ENCODE measurements at regions not wholly inside any gene's neighbourhood (a gene's known extent, or its start where the extent isn't known, plus 50 kb on each side); places are given as distances from the start of the nearest gene placed in this dataset.
"Not testable (repeated sequence)": the region's sequence is repeated elsewhere in the genome, so short reads cannot be mapped to it uniquely, and the experiment has no call there.

DNA sequence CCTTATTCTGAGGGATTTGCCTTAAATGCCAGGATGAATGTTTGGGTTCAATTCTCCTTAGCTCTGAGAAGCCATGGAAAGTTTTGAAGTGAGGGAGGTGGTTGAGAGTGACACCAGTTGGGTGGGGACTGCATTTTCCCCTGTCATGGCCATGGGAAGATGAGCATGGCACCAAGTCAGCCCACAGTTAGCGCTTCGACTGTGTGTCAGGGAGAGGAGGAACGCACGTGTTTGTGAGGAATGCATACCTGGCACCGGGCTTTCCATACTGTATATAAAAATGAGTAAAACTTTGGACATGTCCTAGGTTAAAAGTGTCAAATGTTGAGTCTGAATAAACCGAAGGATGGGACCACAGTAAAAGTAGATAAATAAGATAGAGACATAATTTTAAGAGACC is 187.5 kb upstream of the KL start:
- no peak for DNase-seq

DNA sequence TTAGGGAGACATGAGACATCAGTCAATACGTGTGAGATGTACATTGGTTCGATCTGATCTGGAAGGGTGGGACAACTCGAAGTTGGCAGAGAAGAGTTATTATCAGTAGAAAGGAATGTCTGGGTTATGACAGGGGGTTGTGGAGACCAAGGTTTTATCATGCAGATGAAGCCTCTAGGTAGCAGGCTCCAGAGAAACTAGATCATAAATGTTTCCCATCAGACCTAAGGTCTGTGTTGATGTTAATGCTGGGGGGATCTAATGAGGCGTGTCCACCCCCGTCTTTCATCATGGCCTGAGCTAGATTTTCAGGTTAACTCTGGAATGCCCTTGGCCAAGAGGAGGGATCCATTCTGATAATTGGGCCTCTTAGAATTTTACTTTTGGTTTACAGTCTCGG is 187.0 kb upstream of the KL start:
- no peak for DNase-seq

DNA sequence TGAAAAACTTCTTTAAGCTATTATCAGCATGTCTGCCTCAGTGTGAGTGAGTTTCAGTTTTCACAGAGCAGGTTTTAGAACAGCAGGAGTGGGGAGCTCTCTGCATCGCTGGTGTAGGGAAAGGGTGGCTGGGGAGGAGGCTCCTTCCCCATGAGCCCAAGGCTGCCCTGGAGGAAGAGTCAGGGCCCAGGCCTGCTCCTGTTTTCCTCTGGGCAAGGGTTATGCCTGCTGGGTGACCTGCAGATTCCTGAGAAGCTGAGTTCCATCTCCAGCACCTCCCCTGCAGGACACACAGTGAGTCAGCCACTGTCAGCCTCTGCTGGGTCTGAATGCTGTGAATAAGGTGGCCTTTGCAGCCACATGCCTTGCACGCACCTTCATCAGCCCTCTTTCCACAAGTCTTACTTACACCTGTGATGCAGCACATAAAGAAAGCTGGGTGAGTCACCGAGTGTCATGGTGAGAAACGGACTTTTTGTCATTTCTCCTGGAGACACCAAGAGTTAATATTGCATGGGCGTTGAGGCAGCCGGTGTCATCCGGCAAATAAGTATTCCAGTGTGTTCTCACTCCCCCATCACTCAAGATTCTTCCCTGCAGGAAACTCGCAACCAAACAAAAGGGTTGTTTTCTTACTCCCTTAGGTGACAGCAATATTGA is 186.4 kb upstream of the KL start:
- DNase-seq: no peak

DNA sequence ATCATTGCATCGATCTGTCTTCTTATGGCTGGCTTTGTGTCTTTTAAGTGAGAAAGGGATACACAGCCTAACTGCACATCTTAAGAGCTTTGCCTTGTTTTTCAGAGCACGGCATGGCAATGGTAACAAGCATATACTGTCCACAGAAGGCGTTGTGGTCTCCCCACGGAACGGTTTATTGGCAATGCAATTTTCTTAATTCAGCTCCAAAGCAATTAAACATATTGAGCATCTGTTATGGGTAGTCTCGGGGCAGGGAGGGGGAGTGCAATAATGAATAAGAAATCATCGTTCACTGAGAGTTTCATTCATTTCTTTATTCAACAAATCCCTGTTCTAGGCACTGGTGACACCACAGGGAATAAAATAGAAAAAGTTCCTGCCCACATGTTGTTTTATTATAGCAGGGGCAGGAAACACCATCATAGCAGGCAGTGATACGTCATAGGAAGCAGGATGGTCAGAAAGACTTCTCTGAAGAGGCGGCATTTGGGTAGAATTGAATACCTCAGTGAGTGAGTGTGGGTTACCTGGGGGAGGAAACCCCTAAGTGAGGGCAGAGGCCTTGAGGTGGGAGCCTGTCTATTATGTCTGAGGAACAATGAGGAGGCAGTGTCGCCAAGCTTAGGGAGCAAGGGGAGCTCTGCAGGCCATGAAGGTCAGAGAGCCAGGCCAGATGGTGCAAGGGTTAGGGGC is 185.7 kb upstream of the KL start:
- no peak for DNase-seq

DNA sequence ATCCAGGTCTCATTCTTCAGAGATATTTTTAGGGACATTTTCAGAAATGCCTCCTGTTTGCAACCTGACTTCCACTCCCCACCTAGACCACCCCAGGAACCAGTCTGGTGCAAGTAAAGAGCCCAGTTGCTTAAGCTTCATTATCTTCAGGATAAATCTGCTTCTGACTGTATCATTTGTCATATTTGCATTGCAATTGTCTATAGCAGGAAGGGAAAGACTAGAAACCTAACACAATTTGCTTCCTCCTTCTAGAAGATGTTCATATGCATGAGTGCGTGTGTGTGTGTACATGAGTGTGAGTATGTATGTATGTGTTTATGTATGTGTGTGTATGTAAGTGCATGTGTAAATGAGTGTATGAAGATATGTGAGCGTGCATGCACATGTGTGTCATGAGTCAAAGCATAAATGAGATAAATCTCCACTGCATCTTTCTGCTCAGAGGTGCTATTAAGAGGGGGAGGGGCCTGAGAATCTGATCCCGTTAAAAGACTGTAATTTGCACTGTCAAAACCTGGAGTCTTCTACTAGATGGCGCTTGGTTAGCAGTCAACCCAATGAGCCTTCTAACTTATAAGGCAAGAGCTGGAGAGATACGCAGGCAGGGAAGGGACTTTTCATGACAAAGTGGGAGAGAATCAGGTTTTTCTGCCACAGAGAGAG is 178.8 kb upstream of the KL start:
- DNase-seq: no peak

DNA sequence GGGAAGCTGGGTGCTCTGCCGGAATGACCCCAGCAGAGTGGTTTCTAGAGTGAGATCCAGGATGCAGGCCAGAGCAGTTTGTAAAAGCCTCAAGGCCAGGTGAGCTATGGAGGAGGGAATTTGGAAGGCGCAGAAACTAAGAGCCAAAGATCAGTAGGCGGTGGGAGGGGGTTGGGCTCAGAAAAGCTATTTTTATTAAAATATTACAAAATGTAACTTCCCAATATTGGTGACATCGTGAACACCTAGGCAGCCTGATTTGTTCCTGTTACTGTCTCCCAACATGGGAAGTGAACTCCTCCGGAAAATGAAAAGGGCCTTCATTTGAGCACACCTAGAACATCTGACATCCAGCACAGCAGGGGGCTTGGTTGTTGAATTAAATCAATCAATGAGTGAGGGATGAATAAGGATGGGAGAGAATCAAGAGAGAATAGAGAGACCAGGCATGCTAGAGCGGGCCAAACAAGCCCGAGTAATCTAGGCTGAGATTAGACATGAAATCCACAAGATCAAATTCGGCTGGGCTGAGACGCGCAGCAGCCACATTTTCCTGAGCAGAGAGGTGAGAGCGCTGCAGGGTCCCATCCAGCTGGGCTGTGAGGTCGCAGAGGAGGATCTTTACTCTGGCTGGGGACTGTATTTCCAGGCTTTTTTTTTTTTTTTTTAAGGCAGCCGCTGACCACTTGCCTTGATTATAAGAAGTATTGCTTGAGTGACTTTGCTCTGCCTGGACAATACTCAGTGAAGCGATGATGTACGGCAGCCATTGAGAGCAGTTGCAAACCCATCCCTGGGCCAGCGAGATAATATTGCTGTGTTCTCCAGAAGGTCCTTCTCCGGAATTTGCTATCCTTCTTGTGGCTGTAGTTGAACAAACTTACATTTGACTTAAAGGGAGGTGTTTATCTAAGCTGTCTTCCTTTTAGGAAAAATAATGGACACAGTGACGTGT is 178.0 kb upstream of the KL start:
- DNase-seq: no peak

DNA sequence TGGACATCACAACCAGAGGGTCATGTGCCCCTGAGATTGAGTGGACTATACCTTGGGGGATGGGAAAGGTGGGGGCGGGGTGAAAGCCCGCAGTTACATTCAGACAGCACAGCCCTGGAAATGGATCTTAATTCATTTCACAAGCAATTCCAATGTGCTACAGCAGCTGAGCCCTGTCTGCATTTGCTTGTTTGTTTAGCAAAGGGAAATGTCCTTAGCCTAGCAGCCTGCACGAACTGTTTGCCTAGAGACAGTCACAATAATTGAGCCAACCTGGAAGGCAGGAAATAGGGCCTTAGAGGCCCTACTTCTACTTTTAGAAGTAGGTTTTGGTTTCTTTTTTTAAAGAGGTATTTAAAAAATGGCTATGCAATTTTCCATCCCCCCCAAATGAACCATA is 177.3 kb upstream of the KL start:
- no peak for DNase-seq

DNA sequence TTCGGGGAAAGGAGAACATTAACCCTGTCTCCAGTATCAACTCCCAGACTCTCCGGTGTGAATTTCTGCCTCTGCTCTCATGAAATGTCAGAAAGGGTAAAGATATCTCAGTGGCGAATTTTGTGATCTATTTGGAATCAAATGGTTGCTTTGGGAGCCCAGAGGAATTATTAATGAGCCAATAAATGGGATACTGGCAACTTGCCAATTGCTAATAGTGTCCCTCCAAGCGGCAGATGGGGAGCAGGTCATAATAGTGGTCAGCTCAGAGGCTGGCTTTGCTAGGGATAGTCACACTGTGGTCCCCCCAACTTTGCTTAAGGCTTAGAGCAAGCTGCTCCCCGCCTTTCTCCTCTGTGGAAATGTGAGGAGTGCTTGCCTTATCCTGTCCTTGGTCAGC is 176.1 kb upstream of the KL start:
- no peak for DNase-seq

DNA sequence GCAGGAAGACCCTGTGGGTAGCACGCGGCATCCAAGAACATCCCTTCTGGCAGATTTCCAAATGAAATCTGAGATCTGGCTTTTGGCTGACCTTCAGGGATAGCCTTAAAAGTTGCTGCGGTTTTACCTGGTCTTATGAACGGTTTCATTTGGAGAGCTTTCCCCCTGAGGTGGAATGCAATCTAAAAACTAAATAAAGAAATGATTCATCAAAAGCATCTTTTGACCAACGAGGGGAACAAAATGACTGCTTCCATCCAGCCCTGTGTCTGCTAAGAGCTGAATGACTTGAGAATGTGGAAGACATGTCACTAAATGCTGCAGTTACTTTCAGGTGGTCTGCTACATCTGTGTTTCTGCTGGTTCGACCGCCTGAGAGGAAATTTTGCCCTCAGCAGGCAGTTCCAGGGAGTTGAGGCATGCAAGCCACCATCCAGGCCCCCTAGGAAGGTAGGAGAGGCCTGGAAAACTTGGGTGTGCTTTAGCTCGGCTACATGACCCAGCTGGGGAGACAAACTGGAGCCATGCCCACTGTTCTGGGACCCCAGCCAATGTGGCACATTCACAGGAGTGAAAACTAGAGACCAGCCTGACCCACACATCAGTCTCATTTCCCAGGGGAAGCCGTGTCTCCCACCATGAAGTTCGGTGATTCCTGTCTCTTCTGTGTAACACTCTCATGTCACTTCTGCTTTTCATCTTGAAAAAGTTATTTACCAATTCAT is 175.1 kb upstream of the KL start:
- DNase-seq: no peak

DNA sequence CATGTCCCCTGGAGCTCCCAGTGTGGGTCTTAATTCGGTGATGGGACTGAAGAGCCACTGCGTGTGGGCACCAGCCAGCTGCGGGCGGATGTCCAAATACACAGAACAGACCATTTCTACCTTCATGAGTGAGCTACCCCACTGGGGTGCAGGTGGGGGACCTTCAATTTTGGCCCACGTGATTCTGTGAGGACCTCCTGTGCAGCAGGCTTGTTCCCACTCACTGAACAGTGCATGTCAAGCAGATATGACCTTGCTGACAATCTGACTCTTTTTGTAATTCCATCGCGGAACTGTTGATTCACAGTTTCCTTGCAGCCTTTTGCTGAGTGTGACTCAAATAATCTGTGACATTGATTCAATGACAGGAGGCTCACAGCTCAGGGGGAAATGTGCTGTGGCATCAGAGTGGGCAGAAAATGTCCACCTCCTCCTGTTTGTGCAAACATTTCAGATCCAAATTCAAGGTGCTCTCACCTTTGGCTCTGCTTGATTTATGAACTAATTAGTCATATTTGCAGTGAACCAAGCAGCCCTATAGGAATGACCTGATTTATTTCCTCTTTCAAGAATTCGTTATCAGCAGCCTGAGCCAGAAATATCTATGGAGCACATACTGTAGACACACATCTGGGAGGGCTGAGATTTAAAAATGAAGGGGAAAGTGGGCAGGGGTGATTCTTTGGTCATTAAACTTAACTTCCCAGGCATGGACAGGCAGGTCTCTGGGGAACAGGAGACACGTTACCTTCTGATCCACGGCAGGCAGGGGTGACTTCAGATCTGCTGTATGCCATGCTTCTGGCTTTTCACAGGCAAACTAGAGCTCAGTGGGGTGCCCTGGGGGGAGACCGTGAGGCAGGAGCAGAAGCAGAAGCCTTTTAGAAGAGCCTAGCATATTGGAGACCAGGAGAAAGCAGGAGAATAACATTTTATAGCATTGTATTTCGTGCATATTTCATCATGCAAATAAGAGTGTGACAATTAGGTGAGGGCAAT is 170.0 kb upstream of the KL start:
- no peak for DNase-seq

DNA sequence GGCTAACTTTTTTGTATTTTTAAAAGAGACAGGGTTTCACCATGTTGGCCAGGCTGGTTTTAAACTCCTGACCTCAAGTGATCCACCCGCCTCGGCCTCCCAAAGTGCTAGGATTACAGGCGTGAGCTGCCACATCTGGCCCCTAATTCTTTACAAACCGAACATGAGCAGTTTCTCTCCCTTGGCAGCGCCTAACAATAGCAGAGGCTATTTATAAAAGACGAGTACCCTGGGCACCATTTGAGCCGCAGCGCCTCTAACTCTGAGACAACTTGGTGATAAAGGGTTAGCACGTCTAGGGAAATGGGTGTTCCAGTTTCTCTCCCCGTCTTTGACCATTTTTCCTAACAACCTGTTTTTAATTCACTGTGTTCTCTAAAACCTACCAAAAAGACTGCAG is 168.2 kb upstream of the KL start:
- not testable (repeated sequence) for DNase-seq

DNA sequence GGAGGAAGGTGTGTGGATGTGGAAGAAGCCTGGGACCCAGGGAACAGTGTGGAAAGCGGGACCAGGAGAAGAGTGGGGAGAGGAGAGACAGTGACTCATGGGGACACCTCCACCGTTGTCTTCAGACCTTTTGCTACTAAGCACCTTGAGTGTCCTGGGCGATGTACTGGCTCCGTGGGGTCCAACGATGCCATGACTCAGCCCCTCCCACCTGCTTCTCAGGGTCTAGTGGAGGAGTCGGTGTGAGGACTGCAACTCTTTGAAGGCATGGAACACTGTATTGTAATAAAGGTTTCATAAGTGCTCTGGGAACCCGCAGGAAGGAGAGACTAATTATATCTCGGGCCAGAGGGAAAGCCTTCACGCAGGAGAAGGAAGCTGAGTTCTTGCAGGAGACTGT is 166.9 kb upstream of the KL start:
- DNase-seq: no peak

DNA sequence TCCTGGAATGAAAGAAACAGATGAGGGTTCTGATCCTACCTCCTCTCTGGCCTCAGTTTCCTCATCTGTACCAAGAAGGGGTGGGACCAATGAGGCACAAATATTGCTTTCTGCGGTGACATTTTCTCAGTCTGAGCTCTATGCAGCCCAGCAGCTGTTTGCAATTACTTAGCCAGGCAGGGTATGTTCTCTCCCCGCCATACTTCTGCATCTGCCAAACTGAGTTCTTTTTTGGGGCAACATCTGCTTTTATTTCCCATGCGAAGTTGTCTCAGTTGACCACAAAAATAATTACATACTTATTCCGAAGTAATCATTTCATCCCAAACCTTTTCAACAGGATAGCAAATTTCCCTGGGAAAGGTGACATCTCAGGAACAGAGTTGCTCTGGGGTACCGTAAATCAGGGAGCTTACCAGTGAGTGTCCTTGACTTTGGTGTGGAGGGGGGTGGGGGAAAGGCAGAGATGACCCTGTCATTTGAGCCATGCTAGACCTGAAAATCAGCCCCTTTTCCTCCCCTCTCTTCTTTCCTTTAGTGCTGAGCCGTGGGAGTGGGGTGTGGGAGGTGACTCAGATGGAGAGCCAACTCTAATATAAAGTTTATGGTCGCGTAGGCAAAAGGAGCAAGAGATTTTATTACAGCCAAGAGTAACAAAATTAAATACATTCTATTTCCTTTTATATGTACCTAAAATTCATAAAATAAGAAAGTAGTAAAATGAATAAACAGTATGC is 165.7 kb upstream of the KL start:
- no peak for DNase-seq

DNA sequence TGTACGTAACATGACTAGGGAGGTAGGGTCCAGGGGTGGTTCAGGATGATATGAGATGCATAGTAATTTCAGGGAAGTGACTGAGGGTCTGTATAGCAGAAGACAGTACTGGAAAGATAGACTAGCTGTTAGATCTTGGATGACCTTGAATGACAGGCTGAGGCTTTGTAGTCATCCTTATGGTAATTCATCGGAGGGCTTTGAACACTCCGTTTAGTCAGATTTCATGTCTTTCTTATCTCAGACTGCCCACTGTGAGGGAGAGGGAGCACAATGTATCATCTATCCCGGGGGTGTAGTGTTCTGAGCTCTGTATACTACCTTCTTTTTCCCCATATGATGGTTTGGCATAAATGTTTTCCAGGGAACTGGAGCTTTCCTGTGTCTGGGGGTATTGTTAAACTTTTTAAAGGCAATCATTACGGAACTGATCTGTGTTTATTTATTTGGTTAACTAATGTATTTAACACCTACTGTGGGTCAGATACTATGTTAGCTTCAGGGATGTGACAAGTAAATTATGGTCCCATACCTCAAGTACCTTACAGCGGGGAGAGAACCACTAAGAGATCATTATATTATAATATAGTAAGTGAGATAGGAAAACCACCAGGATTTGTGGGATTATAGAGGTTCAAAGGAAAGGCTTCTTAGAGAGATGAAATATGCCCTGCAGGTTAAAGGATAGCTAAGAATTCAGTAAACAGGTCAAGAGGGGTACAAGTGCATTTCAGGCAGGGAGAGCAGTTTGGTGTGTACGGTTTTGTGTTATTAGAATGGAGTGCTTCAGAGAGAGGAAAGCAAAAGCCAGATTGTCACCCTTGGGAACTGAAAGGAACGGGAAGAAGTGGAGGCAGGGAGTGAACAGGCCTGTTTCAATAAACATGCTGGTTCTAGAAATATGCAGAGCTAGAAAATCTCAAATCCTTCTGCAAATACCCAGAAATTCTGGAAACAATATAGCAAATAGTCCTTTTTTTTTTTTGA is 164.8 kb upstream of the KL start:
- no peak for DNase-seq

DNA sequence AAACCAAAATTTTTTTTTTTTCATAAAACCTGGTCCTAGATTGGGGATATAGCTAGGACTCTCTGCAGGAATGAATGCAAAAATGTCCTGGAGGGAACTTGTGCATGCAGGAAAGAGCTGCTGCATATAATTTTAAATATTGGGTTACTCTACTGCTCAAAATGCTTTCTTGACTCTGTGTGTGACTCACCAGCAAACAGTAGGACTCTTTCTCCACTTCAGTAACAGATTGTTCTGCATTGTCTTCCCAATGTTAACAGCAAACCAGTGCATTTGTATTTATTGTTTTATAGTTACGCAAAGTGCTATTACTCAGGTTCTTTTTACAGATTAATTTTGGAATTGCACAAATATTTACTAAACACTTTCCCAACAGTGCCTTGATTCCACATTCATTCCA is 163.7 kb upstream of the KL start:
- no peak for DNase-seq

DNA sequence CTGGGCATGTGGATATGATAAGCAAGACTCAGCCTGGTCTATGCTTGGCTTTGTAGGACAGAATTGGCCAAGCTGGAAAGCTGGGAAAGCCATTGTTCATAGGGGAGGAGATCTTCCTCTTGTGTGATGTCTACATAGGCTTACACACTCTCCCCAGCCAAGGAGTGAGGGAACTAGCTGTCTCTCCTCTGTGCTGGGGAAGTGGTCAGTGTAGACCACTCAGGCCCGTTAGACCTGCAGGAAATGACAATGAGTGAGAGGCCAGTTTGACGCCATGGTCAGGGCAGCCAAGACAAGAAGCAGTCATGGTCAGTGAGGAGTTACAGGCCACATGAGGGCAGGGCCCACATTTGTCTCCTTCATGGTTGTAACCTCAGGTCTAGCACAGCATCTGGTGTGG is 159.1 kb upstream of the KL start:
- no peak for DNase-seq

DNA sequence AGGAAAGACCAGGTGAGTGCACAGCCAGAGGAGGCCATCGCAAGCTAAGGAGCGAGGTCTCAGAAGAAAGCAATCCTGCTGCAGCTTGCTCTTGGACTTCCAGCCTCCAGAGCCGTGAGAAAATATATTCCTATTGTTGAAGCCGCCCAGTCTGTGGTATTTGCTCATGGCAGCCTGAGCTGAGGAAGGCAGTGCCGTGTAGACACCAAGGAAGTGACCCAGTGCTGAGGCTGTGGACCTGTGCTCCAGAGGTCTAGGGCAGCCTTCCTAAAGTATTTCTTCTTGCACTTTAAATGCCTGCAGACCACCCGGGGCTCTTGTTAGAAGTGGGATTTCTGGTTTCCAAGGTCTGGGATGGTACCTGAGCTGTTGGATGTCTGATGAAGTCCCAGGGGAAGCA is 158.5 kb upstream of the KL start:
- DNase-seq: no peak

DNA sequence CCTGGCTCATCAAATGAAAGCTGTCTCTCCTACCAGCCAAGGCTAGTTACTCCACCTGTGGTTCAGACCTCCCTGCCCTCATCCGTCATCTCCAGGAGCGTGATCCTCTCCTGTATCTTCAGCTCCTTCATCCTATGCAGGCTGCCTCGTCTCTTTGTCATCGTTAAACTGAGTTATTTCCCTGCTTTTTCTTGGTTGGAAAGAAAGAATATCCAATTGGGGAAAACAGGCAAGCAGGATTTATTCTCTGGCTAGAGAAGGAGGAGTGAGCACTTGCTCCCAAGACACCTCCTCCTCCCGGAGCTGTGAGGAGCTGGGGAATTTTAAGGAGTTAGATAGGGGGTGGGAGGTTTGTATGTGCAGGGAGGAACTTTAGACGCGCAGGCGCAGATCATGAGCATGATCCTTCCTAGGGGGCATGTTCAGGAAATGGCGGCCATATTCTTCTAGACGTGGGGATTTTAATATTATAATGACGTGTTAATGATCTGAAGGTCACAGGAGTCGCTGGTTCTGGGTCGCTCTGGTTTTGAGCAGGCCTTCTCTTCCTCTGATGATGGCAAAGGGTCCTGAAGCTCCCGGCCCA is 156.4 kb upstream of the KL start:
- no peak for DNase-seq

DNA sequence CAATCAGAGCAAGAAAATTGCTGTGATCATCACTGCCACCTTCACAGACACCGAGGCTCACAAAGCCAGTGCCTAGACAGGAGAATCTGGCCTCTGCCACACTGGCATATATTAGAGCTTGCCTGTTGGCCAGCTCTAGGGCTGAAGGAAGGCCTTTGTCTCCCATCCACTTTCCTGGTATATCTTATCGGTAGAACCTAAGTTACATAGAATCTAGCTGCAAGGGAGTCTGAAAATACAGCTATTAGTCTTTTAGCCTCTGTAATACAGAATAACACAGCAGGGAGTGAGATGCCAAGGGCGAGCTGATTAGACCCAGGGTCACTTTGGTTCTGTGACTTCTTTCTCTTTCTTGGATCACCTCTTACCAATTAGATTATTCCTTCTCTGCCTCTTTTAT is 154.9 kb upstream of the KL start:
- no peak for DNase-seq

All from right forelimb (tissue), 1 donor.